Coronary artery (tissue), 2 donors: ENCODE measurements at regions not wholly inside any gene's neighbourhood (a gene's known extent, or its start where the extent isn't known, plus 50 kb on each side); places are given as distances from the start of the nearest gene placed in this dataset.

ENCODE experiments used
- DNase-seq: peaks from one replicate; pipeline ENCODE4 v3.0.0-alpha.2; 2017; ENCODE audit warnings: low spot score
- H3K27ac ChIP-seq, 2 donors: fragments of 200-600 bp; sonication (generic); one replicate each; pipeline ENCODE4 v1.5.1; 2016 to 2019
- H3K4me3 ChIP-seq: fragments of 200-600 bp; sonication (generic); 2 replicates; pipeline ENCODE4 v1.5.1; 2016; ENCODE audit warnings: mild to moderate bottlenecking, moderate library complexity
- TF ChIP-seq, protein P1 (sequence below): fragments of 200-600 bp; sonication (generic); IDR thresholded peaks from one replicate; pipeline ENCODE4 v1.5.1; 2019; ENCODE audit warnings: antibody characterized with exemption

DNA sequence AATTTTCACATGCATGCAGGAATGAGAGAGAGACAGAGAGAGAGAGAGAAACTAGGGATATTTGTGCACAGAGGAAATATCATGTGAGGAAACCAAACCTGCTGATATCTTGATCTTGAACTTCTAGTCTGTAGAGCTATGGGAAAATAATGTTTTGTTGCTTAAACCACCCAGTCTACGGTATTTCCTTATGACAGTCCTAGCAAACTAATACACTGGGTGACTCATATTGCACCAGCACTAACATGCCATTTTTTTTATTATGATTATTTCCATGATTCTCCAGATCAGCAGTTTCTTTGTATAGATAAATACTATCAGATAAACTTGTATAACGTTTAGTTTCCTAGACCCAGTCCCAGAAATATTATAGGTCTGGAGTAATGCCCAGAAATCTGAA, 1259.0 kb downstream of the ZPLD1 start:
- TF ChIP-seq, protein P1, sequence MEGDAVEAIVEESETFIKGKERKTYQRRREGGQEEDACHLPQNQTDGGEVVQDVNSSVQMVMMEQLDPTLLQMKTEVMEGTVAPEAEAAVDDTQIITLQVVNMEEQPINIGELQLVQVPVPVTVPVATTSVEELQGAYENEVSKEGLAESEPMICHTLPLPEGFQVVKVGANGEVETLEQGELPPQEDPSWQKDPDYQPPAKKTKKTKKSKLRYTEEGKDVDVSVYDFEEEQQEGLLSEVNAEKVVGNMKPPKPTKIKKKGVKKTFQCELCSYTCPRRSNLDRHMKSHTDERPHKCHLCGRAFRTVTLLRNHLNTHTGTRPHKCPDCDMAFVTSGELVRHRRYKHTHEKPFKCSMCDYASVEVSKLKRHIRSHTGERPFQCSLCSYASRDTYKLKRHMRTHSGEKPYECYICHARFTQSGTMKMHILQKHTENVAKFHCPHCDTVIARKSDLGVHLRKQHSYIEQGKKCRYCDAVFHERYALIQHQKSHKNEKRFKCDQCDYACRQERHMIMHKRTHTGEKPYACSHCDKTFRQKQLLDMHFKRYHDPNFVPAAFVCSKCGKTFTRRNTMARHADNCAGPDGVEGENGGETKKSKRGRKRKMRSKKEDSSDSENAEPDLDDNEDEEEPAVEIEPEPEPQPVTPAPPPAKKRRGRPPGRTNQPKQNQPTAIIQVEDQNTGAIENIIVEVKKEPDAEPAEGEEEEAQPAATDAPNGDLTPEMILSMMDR = no peak

GRCh38 chr3:103698646-103699045, 1263.8 kb downstream of the ZPLD1 start:
- no peak overlapping the region for H3K27ac ChIP-seq
- TF ChIP-seq, protein P1 = no peak
- no peak for DNase-seq
- H3K4me3 ChIP-seq = no peak overlapping the region

More for the DNA sequence above, 1259.0 kb downstream of the ZPLD1 start:
- H3K27ac ChIP-seq = no peak overlapping the region
- DNase-seq = no peak
- H3K4me3 ChIP-seq = no peak overlapping the region

- no peak for DNase-seq
- Histone ChIP-seq H3K4me3 (no peak overlapping the region), H3K27ac (no peak overlapping the region)
- TF ChIP-seq, protein P1 = no peak
Observed at GRCh38 chr3:103699228-103699627, 1264.4 kb downstream of the ZPLD1 start.

DNA sequence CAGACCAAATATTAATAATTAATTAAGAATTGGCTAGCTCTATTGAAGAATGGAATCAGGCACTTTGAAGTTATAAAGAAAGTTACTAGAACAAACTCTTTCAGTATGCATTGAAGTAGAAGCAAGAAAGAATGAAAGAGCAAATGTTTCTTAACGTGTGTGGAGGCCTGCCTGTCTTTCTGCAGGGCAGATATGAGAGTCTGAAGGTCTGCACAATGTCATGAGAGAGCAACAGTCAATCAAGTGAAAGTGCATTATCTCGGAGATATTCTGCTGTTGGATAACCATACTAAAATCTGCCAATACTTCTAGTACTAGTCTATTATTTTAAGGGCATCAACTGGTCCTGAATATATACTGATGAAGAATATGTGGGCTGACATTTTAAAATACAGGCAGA, 1270.8 kb downstream of the ZPLD1 start:
- Histone ChIP-seq H3K4me3 (no peak overlapping the region), H3K27ac (no peak overlapping the region)
- no peak for DNase-seq
- TF ChIP-seq, protein P1 = no peak

GRCh38 chr3:103706671-103707070, 1271.9 kb downstream of the ZPLD1 start:
- TF ChIP-seq, protein P1 = no peak

GRCh38 chr3:103711670-103712069, 1276.9 kb downstream of the ZPLD1 start:
- TF ChIP-seq, protein P1 = no peak
- DNase-seq = no peak
- Histone ChIP-seq H3K27ac (no peak overlapping the region), H3K4me3 (no peak overlapping the region)

More at GRCh38 chr3:103706671-103707070, 1271.9 kb downstream of the ZPLD1 start:
- no peak for DNase-seq
- no peak overlapping the region for H3K4me3 ChIP-seq
- no peak overlapping the region for H3K27ac ChIP-seq

GRCh38 chr3:103712320-103713008, 1277.6 kb downstream of the ZPLD1 start:
- Histone ChIP-seq H3K27ac (no peak overlapping the region), H3K4me3 (no peak overlapping the region)
- no peak for DNase-seq
- TF ChIP-seq, protein P1 = no peak
